CD14-positive monocyte (primary cell): ENCODE measurements at regions not wholly inside any gene's neighbourhood (a gene's known extent, or its start where the extent isn't known, plus 50 kb on each side); places are given as distances from the start of the nearest gene placed in this dataset.

Experiments used
- DNase-seq, 3 donors: peaks; one replicate each; pipeline ENCODE4 v3.0.0-alpha.2; 2011 to 2022
- H2AFZ ChIP-seq: 2 replicates; pipeline ENCODE4 v1.6.0; 2012; ENCODE audit warnings: mild to moderate bottlenecking, low read depth, low read length, inconsistent platforms; ENCODE audit not compliant: insufficient read depth, poor library complexity, severe bottlenecking
- H3K27ac ChIP-seq, 2 donors: 1 replicate in 1 of 2; 2 replicates in 1 of 2; pipeline ENCODE4 v1.5.1; 2012 to 2013; ENCODE audit warnings: low read length in 2 of 2, control low read depth in 1 of 2, inconsistent platforms in 1 of 2, low read depth in 1 of 2, mild to moderate bottlenecking in 1 of 2
- H3K27me3 ChIP-seq, 2 donors: one replicate each; pipeline versions ENCODE4 v1.6.0 to v1.6.1; 2011 to 2013; ENCODE audit warnings: low read length in 2 of 2; ENCODE audit not compliant: control insufficient read depth in 2 of 2, insufficient read depth in 2 of 2
- H3K36me3 ChIP-seq, 2 donors: replicated peaks in 1 of 2; 1 replicate in 1 of 2; 2 replicates in 1 of 2; pipeline versions ENCODE4 v1.5.1 to v1.6.1; 2012 to 2013; ENCODE audit warnings: low read length in 2 of 2, control low read depth in 1 of 2, inconsistent platforms in 1 of 2, mild to moderate bottlenecking in 1 of 2; ENCODE audit not compliant: insufficient read depth in 2 of 2, control insufficient read depth in 1 of 2
- H3K4me1 ChIP-seq, 2 donors: 1 replicate in 1 of 2; 2 replicates in 1 of 2; pipeline versions ENCODE4 v1.5.1 to v1.6.1; 2012 to 2013; ENCODE audit warnings: low read length in 2 of 2, control low read depth in 1 of 2, inconsistent platforms in 1 of 2, mild to moderate bottlenecking in 1 of 2, moderate library complexity in 1 of 2; ENCODE audit not compliant: insufficient read depth in 2 of 2, control insufficient read depth in 1 of 2
- H3K4me2 ChIP-seq: replicated peaks from 2 replicates; pipeline ENCODE3; 2012; ENCODE audit warnings: low read length, moderate library complexity, mild to moderate bottlenecking; ENCODE audit not compliant: poor library complexity, severe bottlenecking; ENCODE audit errors: extremely low read depth
- H3K4me3 ChIP-seq, 3 experiments: fragments of 200-600 bp in 1 of 3; sonication (generic) in 1 of 3; replicated peaks in 1 of 3; 1 replicate in 2 of 3; 2 replicates in 1 of 3; pipeline ENCODE4 v1.5.1; 2011 to 2013; ENCODE audit warnings: low read length in 3 of 3, mild to moderate bottlenecking in 3 of 3, control low read depth in 2 of 3, low read depth in 2 of 3, inconsistent platforms in 1 of 3, moderate library complexity in 1 of 3
- H3K79me2 ChIP-seq: 2 replicates; pipeline ENCODE4 v1.6.0; 2012; ENCODE audit warnings: mild to moderate bottlenecking, control low read depth, inconsistent platforms, low read length, moderate library complexity; ENCODE audit not compliant: insufficient read depth
- H3K9ac ChIP-seq: 2 replicates; pipeline ENCODE4 v1.6.0; 2017; ENCODE audit warnings: low read length, mild to moderate bottlenecking; ENCODE audit not compliant: insufficient read depth, poor library complexity, severe bottlenecking
- H3K9me3 ChIP-seq, 2 donors: replicated peaks in 1 of 2; 1 replicate in 1 of 2; 2 replicates in 1 of 2; pipeline versions ENCODE4 v1.5.1 to v1.6.1; 2012 to 2013; ENCODE audit warnings: low read length in 2 of 2, control low read depth in 1 of 2; ENCODE audit not compliant: control insufficient read depth in 1 of 2, insufficient read depth in 1 of 2
- H4K20me1 ChIP-seq: 2 replicates; pipeline ENCODE4 v1.6.0; 2012; ENCODE audit warnings: mild to moderate bottlenecking, low read length, control low read depth, moderate library complexity; ENCODE audit not compliant: insufficient read depth
- H3K27ac Mint-ChIP-seq, 7 donors: one replicate each; pipeline ENCODE4 v1.8.0; 2020; ENCODE audit warnings: mild to moderate bottlenecking in 7 of 7, mixed read lengths in 7 of 7, moderate library complexity in 6 of 7, inconsistent platforms in 2 of 7
- H3K27me3 Mint-ChIP-seq, 3 donors: one replicate each; pipeline ENCODE4 v1.8.0; 2021 to 2022; ENCODE audit warnings: low read depth in 3 of 3, mild to moderate bottlenecking in 3 of 3, mixed read lengths in 3 of 3, moderate library complexity in 3 of 3, inconsistent platforms in 1 of 3
- H3K36me3 Mint-ChIP-seq, 2 donors: one replicate each; pipeline ENCODE4 v1.8.0; 2020; ENCODE audit warnings: mixed read lengths in 2 of 2, inconsistent platforms in 1 of 2, mild to moderate bottlenecking in 1 of 2
- H3K4me1 Mint-ChIP-seq: one replicate; pipeline ENCODE4 v1.8.0; 2020; ENCODE audit warnings: mild to moderate bottlenecking, mixed read lengths
- H3K4me3 Mint-ChIP-seq, 2 donors: one replicate each; pipeline ENCODE4 v1.8.0; 2020; ENCODE audit warnings: mild to moderate bottlenecking in 2 of 2, mixed read lengths in 2 of 2, moderate library complexity in 1 of 2
- H3K9me3 Mint-ChIP-seq, 7 donors: one replicate each; pipeline ENCODE4 v1.8.0; 2020 to 2022; ENCODE audit warnings: mixed read lengths in 7 of 7, mild to moderate bottlenecking in 6 of 7, moderate library complexity in 6 of 7, inconsistent platforms in 2 of 7
- WGBS: methylation state at CpG from one replicate; pipeline ENCODE4 v1.1.5; 2013; ENCODE audit warnings: missing lambda C conversion rate; ENCODE audit not compliant: insufficient coverage; 5-methylcytosine and 5-hydroxymethylcytosine counted together
- intact Hi-C, 2 donors: fragments of 100-400 bp; cut with micrococcal nuclease; formaldehyde crosslinking; loops; one replicate each; pipeline versions ENCODE4 v1.15.0 to v1.15.1; 2023
- TF ChIP-seq, protein P1 (sequence below): fragments of 200-600 bp; IDR thresholded peaks from one replicate; pipeline ENCODE4 v1.8.0; 2022; ENCODE audit warnings: antibody characterized with exemption, mild to moderate bottlenecking

DNA sequence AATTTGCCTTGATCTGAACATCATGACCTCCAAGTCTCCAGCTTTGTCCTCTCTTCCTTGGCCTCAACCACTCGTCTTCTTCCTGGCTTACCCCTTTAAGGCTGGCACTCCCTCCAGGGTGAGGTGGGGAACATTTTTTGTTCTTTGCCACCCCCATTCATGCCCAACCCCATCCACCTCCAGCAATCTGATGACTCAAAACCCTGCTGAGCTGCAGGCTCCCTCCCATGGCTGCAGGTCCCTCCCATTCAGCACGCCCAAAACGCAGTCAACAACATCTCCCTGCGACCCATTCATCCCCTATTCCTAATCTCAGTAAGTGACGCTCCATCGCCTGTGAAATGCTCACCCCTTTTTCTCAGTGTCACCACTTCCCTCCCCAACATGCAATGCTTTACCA, 138.8 kb upstream of the PRMT8 start:
- Histone ChIP-seq H3K4me2 (no peak overlapping the region), H4K20me1 (no peaks in the 10 kb centered on the region), H2AFZ (no peak overlapping the region), H3K9me3 (no peaks in the 10 kb centered on the region), H3K4me3 (no peak overlapping the region), H3K79me2 (no peaks in the 10 kb centered on the region), H3K4me1 (no peaks in the 10 kb centered on the region), H3K27ac (no peak overlapping the region), H3K9ac (no peak overlapping the region), H3K36me3 (no peaks in the 10 kb centered on the region), H3K27me3 (peaks cover 0 to 9% of the 10 kb centered on the region in 2 donors)
- no peaks in the 10 kb centered on the region for H3K36me3 Mint-ChIP-seq
- no peak overlapping the region for H3K4me3 Mint-ChIP-seq
- H3K4me1 Mint-ChIP-seq = no peaks in the 10 kb centered on the region
- 72% methylated on average over 5 of the region's 6 CpGs for WGBS
- TF ChIP-seq, protein P1, sequence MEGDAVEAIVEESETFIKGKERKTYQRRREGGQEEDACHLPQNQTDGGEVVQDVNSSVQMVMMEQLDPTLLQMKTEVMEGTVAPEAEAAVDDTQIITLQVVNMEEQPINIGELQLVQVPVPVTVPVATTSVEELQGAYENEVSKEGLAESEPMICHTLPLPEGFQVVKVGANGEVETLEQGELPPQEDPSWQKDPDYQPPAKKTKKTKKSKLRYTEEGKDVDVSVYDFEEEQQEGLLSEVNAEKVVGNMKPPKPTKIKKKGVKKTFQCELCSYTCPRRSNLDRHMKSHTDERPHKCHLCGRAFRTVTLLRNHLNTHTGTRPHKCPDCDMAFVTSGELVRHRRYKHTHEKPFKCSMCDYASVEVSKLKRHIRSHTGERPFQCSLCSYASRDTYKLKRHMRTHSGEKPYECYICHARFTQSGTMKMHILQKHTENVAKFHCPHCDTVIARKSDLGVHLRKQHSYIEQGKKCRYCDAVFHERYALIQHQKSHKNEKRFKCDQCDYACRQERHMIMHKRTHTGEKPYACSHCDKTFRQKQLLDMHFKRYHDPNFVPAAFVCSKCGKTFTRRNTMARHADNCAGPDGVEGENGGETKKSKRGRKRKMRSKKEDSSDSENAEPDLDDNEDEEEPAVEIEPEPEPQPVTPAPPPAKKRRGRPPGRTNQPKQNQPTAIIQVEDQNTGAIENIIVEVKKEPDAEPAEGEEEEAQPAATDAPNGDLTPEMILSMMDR = no peak
- intact Hi-C loops = no loop called here
- no peak overlapping the region for H3K27ac Mint-ChIP-seq
- peaks cover 6 to 10% (median 7%) of the 10 kb centered on the region in 3 donors for H3K27me3 Mint-ChIP-seq
- no peak for DNase-seq
- peaks cover 0 to 2% (median 0%) of the 10 kb centered on the region in 7 donors for H3K9me3 Mint-ChIP-seq

DNA sequence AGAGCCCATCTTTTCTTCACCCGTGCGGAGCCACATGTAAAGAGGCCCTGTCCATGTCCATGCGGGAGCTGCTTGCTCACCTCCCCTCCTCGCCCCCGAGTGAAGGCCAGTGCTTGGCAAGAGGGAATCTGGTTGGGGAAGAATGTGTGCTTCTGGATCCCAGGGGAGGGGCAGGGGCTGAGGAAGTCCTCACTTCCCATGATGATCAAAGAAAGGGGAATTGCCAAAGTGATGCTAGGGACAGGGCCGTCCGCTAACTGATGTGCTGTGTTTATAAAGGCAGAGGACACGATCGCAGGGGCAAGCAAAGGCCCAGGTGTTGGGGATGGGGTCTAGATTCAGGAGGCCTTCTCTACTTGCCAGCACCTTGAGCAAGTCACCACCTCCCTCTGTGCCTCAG, 137.4 kb upstream of the PRMT8 start:
- no peak overlapping the region for H3K27ac Mint-ChIP-seq
- WGBS = 93% methylated on average over 7 of the region's 9 CpGs
- H3K27me3 Mint-ChIP-seq = peaks cover 7 to 10% (median 10%) of the 10 kb centered on the region in 3 donors
- no peak for DNase-seq
- Histone ChIP-seq H3K79me2 (no peaks in the 10 kb centered on the region), H3K27me3 (peaks cover 0 to 11% of the 10 kb centered on the region in 2 donors), H2AFZ (no peak overlapping the region), H3K4me2 (no peak overlapping the region), H3K4me1 (no peaks in the 10 kb centered on the region), H3K27ac (no peak overlapping the region), H4K20me1 (no peaks in the 10 kb centered on the region), H3K9ac (no peak overlapping the region), H3K9me3 (no peaks in the 10 kb centered on the region), H3K36me3 (no peaks in the 10 kb centered on the region), H3K4me3 (no peak overlapping the region)
- H3K36me3 Mint-ChIP-seq = no peaks in the 10 kb centered on the region
- intact Hi-C loops = no loop called here
- TF ChIP-seq, protein P1 = no peak
- no peaks in the 10 kb centered on the region for H3K4me1 Mint-ChIP-seq
- peaks cover 0 to 2% (median 0%) of the 10 kb centered on the region in 7 donors for H3K9me3 Mint-ChIP-seq
- no peak overlapping the region for H3K4me3 Mint-ChIP-seq
